ENCODE measurements at regions not wholly inside any gene's neighbourhood (a gene's known extent, or its start where the extent isn't known, plus 50 kb on each side); places are given as distances from the start of the nearest gene placed in this dataset.
"Not testable (repeated sequence)": the region's sequence is repeated elsewhere in the genome, so short reads cannot be mapped to it uniquely, and the experiment has no call there.

- peak; percentile 43 for DNase-seq (ENCODE audit: low spot score)
These were observed 435.3 kb downstream of the MDFIC start for GRCh38 chr7:115356999-115357702.

- DNase-seq (ENCODE audit: low spot score), result peak; percentile 10
These were observed 434.3 kb downstream of the MDFIC start for GRCh38 chr7:115356139-115356746.

- no peak for DNase-seq (ENCODE audit: low spot score)
These were observed 433.0 kb downstream of the MDFIC start for GRCh38 chr7:115354925-115355324.

GRCh38 chr7:115352375-115352774 lies 430.5 kb downstream of the MDFIC start:
- peak; percentile 10 for DNase-seq (ENCODE audit: low spot score)

GRCh38 chr7:115350764-115351163 lies 428.9 kb downstream of the MDFIC start:
- DNase-seq (ENCODE audit: low spot score), result no peak

GRCh38 chr7:115349635-115350034 lies 427.7 kb downstream of the MDFIC start:
- DNase-seq (ENCODE audit: low spot score), result no peak

GRCh38 chr7:115346685-115347084 lies 424.8 kb downstream of the MDFIC start:
- no peak for DNase-seq (ENCODE audit: low spot score)

- DNase-seq (ENCODE audit: low spot score), result no peak
These were observed 418.9 kb downstream of the MDFIC start for GRCh38 chr7:115340828-115341227.

GRCh38 chr7:115338016-115338415 lies 416.1 kb downstream of the MDFIC start:
- no peak for DNase-seq (ENCODE audit: low spot score)

- no peak for DNase-seq (ENCODE audit: low spot score)
These were observed 410.8 kb downstream of the MDFIC start for GRCh38 chr7:115332691-115333090.

GRCh38 chr7:115329006-115329405 lies 407.1 kb downstream of the MDFIC start:
- no peak for DNase-seq (ENCODE audit: low spot score)

GRCh38 chr7:115328018-115328417 lies 406.1 kb downstream of the MDFIC start:
- no peak for DNase-seq (ENCODE audit: low spot score)

GRCh38 chr7:115327326-115327725 lies 405.4 kb downstream of the MDFIC start:
- no peak for DNase-seq (ENCODE audit: low spot score)

GRCh38 chr7:115319541-115319940 lies 397.6 kb downstream of the MDFIC start:
- peak; percentile 35 for DNase-seq (ENCODE audit: low spot score)

GRCh38 chr7:115310316-115310715 lies 388.4 kb downstream of the MDFIC start:
- DNase-seq (ENCODE audit: low spot score), result not testable (repeated sequence)

GRCh38 chr7:115306586-115306985 lies 384.7 kb downstream of the MDFIC start:
- DNase-seq (ENCODE audit: low spot score), result no peak

GRCh38 chr7:115300231-115300870 lies 378.5 kb downstream of the MDFIC start:
- no peak for DNase-seq (ENCODE audit: low spot score)

GRCh38 chr7:115299397-115300037 lies 377.6 kb downstream of the MDFIC start:
- no peak for DNase-seq (ENCODE audit: low spot score)

GRCh38 chr7:115297656-115298055 lies 375.8 kb downstream of the MDFIC start:
- DNase-seq (ENCODE audit: low spot score), result no peak

GRCh38 chr7:115293628-115294240 lies 371.8 kb downstream of the MDFIC start:
- no peak for DNase-seq (ENCODE audit: low spot score)

GRCh38 chr7:115292381-115292780 lies 370.5 kb downstream of the MDFIC start:
- DNase-seq (ENCODE audit: low spot score), result no peak

GRCh38 chr7:115289971-115290370 lies 368.1 kb downstream of the MDFIC start:
- DNase-seq (ENCODE audit: low spot score), result no peak

All from umbilical cord (tissue), 1 donor.